ENCODE measurements at regions not wholly inside any gene's neighbourhood (a gene's known extent, or its start where the extent isn't known, plus 50 kb on each side); places are given as distances from the start of the nearest gene placed in this dataset.

DNA sequence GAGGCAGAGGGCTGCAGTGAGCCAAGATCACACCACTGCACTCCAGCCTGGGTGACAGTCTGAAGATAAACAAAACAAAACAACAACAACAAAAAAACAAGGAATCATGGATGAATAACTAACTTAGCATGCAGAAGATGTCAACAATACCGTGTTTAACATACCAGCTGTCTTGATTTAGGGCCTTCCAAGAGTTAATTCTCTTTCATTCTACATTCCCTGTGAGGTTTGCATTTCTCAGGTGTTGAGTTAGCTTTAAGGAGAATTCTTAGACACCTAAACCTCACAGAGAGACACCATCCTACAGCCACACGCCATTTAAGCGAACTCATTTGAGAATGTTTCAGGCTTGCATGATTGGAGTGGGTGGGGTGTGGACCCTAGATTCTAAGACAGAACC, 363.1 kb upstream of the RUNX1 start:
- no peak for ATAC-seq (ENCODE audit: low FRiP score)
- no peak for DNase-seq (ENCODE audit: low spot score)
- TF ChIP-seq, protein P1, sequence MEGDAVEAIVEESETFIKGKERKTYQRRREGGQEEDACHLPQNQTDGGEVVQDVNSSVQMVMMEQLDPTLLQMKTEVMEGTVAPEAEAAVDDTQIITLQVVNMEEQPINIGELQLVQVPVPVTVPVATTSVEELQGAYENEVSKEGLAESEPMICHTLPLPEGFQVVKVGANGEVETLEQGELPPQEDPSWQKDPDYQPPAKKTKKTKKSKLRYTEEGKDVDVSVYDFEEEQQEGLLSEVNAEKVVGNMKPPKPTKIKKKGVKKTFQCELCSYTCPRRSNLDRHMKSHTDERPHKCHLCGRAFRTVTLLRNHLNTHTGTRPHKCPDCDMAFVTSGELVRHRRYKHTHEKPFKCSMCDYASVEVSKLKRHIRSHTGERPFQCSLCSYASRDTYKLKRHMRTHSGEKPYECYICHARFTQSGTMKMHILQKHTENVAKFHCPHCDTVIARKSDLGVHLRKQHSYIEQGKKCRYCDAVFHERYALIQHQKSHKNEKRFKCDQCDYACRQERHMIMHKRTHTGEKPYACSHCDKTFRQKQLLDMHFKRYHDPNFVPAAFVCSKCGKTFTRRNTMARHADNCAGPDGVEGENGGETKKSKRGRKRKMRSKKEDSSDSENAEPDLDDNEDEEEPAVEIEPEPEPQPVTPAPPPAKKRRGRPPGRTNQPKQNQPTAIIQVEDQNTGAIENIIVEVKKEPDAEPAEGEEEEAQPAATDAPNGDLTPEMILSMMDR (IDR thresholded peaks at IDR 0.05) = no peak

DNA sequence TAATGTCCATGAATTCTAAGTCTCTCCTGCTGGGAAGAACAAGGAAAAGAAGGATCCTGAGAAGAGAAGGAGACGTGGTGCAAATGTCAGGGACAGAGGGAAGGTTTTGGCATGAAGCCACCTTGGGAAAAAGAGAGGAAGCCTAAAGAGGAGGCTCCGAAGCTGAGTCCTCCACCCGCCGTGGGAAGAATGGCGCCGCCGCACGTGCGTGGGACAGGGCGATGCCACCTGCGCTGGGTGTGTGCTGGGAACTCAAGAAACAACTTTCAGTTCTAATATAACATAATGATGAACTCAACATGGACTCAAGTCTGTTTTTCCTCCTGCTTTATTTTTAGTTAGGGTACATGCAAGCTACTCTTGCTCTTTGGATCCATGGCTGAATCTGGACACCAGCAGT, 362.3 kb upstream of the RUNX1 start:
- no peak for ATAC-seq (ENCODE audit: low FRiP score)

DNA sequence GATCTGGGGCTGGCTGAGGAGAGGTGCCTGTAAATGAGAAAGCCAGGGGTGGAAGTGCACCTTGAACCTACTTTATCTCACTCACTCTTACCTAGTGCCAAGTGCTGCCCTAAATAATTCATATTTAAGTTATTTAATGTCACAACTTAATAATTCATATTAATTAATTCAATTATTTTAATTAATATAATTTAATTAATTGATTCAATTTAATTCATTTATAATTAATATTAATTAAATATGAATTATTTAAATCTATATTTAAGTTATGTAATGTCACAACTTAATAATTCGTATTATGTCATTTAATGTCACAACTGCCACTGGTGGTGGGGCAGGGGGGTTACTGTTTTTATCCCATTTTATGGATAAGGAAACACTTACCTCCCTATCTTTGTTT, 361.6 kb upstream of the RUNX1 start:
- DNase-seq (ENCODE audit: low spot score) (no peak), ATAC-seq (ENCODE audit: low FRiP score) (no peak)
- TF ChIP-seq, protein P1 (IDR thresholded peaks at IDR 0.05) = no peak

More for the DNA sequence above, 362.3 kb upstream of the RUNX1 start:
- TF ChIP-seq, protein P1 (IDR thresholded peaks at IDR 0.05) = no peak
- DNase-seq (ENCODE audit: low spot score) = no peak

DNA sequence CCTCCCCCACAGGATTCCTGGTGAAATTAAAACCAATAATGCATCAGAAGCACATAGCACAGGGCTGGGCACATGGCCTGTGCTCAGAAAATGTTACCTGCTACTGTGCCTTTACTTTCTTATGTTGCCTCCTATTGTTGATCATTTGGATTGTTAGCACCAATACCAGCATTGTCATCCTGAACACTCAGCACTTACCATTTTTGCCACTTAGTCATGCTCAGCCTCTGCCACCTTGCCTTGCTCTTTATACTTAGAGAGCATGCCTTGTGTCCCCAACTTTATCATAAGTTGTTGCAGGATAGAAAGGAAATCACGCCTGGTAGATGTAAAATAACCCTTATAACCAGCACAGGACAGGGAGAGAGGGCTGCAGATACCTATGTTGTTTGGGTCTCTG, 361.0 kb upstream of the RUNX1 start:
- TF ChIP-seq, protein P1 (IDR thresholded peaks at IDR 0.05) = no peak
- ATAC-seq (ENCODE audit: low FRiP score) = no peak
- DNase-seq (ENCODE audit: low spot score) = no peak

DNA sequence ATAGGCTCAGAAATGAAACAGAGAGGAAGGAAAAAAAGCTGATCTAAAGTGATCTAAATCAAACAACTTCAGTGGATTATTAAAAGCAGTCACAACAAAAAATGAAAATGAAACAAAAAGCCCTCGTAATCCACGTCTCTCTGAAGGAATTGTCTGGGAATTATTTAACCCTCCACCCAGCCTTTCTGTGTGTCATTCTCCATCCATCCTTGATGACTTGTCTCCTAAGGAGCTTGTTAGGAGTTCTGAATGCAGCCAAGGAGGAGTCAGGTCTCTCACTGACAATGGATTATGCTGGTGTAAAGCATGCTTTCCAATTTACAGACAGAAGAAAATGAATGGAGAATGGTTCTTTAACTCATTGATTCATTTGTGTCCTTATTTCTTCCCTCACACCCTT, 359.3 kb upstream of the RUNX1 start:
- DNase-seq (ENCODE audit: low spot score) (no peak), ATAC-seq (ENCODE audit: low FRiP score) (no peak)
- TF ChIP-seq, protein P1 (IDR thresholded peaks at IDR 0.05) = no peak

DNA sequence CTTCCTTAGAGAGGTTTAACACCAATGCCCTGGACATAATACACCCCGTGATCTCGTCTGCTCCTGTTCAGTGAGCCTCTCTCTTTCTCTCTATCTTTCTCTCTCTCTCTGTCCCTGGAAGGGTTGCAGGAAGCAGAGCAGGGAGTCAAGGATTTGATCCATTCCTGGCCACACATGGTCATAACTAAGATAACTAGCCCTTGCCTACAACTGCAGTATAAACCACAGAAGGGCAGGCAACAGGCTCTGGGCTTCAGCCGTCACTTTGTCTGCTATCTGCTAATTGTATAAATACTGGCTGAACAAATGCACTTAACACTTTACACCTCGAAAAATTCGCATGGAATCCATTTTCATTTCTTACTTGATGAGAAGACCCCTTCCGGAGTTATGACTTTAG, 357.5 kb upstream of the RUNX1 start:
- TF ChIP-seq, protein P1 (IDR thresholded peaks at IDR 0.05) = no peak
- DNase-seq (ENCODE audit: low spot score) (no peak), ATAC-seq (ENCODE audit: low FRiP score) (no peak)

DNA sequence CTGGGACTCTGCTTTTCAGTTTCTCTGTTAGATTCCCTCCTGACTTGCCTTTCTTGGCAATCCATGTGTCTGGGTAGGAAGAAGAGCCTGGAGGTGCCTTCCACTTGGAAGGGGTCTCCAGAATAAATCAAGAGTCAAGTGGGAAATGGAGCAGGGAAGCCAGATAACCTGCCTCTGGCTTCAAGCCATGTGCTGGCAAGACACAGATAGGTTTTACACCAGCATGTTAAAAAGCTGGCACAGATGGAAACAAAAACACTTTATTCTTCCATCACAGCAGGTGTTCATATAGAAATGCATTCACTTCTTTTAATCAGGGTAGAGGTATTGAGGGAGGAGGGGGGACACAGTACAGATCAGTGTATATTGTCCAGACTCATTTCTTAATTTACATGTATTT, 356.9 kb upstream of the RUNX1 start:
- no peak for DNase-seq (ENCODE audit: low spot score)
- TF ChIP-seq, protein P1 (IDR thresholded peaks at IDR 0.05) = no peak
- ATAC-seq (ENCODE audit: low FRiP score) = no peak
